ENCODE measurements at regions not wholly inside any gene's neighbourhood (a gene's known extent, or its start where the extent isn't known, plus 50 kb on each side); places are given as distances from the start of the nearest gene placed in this dataset.

- H3K27ac ChIP-seq (ENCODE audit: low read depth, low read length) = no peak overlapping the region
- H3K27me3 ChIP-seq (ENCODE audit: insufficient read depth, low read length, poor library complexity, severe bottlenecking) = no peaks in the 10 kb centered on the region
- no peaks in the 10 kb centered on the region for H3K9me3 Mint-ChIP-seq
- H3K36me3 Mint-ChIP-seq = no peaks in the 10 kb centered on the region
- no peak overlapping the region for H3K4me3 Mint-ChIP-seq
- ChIA-PET CTCF (no interaction called here), POLR2A (no interaction called here)
- H3K4me1 ChIP-seq (ENCODE audit: insufficient read depth, low read length) = no peaks in the 10 kb centered on the region
- no peaks in the 10 kb centered on the region for H3K4me1 Mint-ChIP-seq
- peaks cover 12 to 32% of the 10 kb centered on the region in 2 donors for H3K27me3 Mint-ChIP-seq
- no peaks in the 10 kb centered on the region for H3K36me3 ChIP-seq (ENCODE audit: insufficient read depth, low read length)
- H3K4me3 ChIP-seq (ENCODE audit: low read length) = no peak overlapping the region
- no peak overlapping the region for H3K27ac Mint-ChIP-seq
- H3K9me3 ChIP-seq (ENCODE audit: low read length) = no peaks in the 10 kb centered on the region
- no peak for DNase-seq
Observed at GRCh38 chr13:31433746-31434145, 234.0 kb downstream of the B3GLCT start.

- H3K4me3 Mint-ChIP-seq = no peak overlapping the region
- no peaks in the 10 kb centered on the region for H3K4me1 ChIP-seq (ENCODE audit: insufficient read depth, low read length)
- DNase-seq = no peak
- POLR2A ChIA-PET = no interaction called here
- H3K4me3 ChIP-seq (ENCODE audit: low read length) = no peak overlapping the region
- no peaks in the 10 kb centered on the region for H3K9me3 ChIP-seq (ENCODE audit: low read length)
- no peaks in the 10 kb centered on the region for H3K27me3 ChIP-seq (ENCODE audit: insufficient read depth, low read length, poor library complexity, severe bottlenecking)
- H3K27ac Mint-ChIP-seq = no peak overlapping the region
- CTCF ChIA-PET = no interaction called here
- H3K36me3 ChIP-seq (ENCODE audit: insufficient read depth, low read length) = no peaks in the 10 kb centered on the region
- peaks cover 12 to 33% of the 10 kb centered on the region in 2 donors for H3K27me3 Mint-ChIP-seq
- H3K36me3 Mint-ChIP-seq = no peaks in the 10 kb centered on the region
- no peaks in the 10 kb centered on the region for H3K4me1 Mint-ChIP-seq
- no peak overlapping the region for H3K27ac ChIP-seq (ENCODE audit: low read depth, low read length)
- no peaks in the 10 kb centered on the region for H3K9me3 Mint-ChIP-seq
Observed at GRCh38 chr13:31434613-31435012, 234.8 kb downstream of the B3GLCT start.

GRCh38 chr13:31435536-31435935 lies 235.8 kb downstream of the B3GLCT start:
- DNase-seq = no peak
- CTCF ChIA-PET = no interaction called here
- no peaks in the 10 kb centered on the region for H3K36me3 Mint-ChIP-seq
- H3K27me3 Mint-ChIP-seq = peaks cover 10 to 31% of the 10 kb centered on the region in 2 donors
- no peaks in the 10 kb centered on the region for H3K9me3 Mint-ChIP-seq
- Histone ChIP-seq H3K36me3 (ENCODE audit: insufficient read depth, low read length) (no peaks in the 10 kb centered on the region), H3K9me3 (ENCODE audit: low read length) (no peaks in the 10 kb centered on the region), H3K27ac (ENCODE audit: low read depth, low read length) (no peak overlapping the region), H3K4me1 (ENCODE audit: insufficient read depth, low read length) (no peaks in the 10 kb centered on the region), H3K4me3 (ENCODE audit: low read length) (no peak overlapping the region), H3K27me3 (ENCODE audit: insufficient read depth, low read length, poor library complexity, severe bottlenecking) (no peaks in the 10 kb centered on the region)
- no peak overlapping the region for H3K4me3 Mint-ChIP-seq
- no peaks in the 10 kb centered on the region for H3K4me1 Mint-ChIP-seq
- POLR2A ChIA-PET = no interaction called here
- H3K27ac Mint-ChIP-seq = no peak overlapping the region

- ChIA-PET CTCF (no interaction called here), POLR2A (no interaction called here)
Observed at GRCh38 chr13:31436478-31436877, 236.7 kb downstream of the B3GLCT start.

GRCh38 chr13:31437975-31438374 lies 238.2 kb downstream of the B3GLCT start:
- POLR2A ChIA-PET = no interaction called here
- CTCF ChIA-PET = no interaction called here
- Histone ChIP-seq H3K27ac (ENCODE audit: low read depth, low read length) (no peak overlapping the region), H3K4me1 (ENCODE audit: insufficient read depth, low read length) (no peaks in the 10 kb centered on the region), H3K9me3 (ENCODE audit: low read length) (no peaks in the 10 kb centered on the region), H3K27me3 (ENCODE audit: insufficient read depth, low read length, poor library complexity, severe bottlenecking) (no peaks in the 10 kb centered on the region), H3K36me3 (ENCODE audit: insufficient read depth, low read length) (no peaks in the 10 kb centered on the region), H3K4me3 (ENCODE audit: low read length) (no peak overlapping the region)
- Mint-ChIP-seq H3K9me3 (no peaks in the 10 kb centered on the region), H3K4me3 (no peak overlapping the region), H3K27ac (no peak overlapping the region), H3K4me1 (no peaks in the 10 kb centered on the region), H3K27me3 (peaks cover 10 to 34% of the 10 kb centered on the region in 2 donors), H3K36me3 (no peaks in the 10 kb centered on the region)
- DNase-seq = no peak

More at GRCh38 chr13:31436478-31436877, 236.7 kb downstream of the B3GLCT start:
- H3K4me3 ChIP-seq (ENCODE audit: low read length) = no peak overlapping the region
- no peak overlapping the region for H3K27ac ChIP-seq (ENCODE audit: low read depth, low read length)
- H3K4me3 Mint-ChIP-seq = no peak overlapping the region
- no peaks in the 10 kb centered on the region for H3K4me1 ChIP-seq (ENCODE audit: insufficient read depth, low read length)
- no peaks in the 10 kb centered on the region for H3K27me3 ChIP-seq (ENCODE audit: insufficient read depth, low read length, poor library complexity, severe bottlenecking)
- no peaks in the 10 kb centered on the region for H3K4me1 Mint-ChIP-seq
- H3K9me3 ChIP-seq (ENCODE audit: low read length) = no peaks in the 10 kb centered on the region
- no peaks in the 10 kb centered on the region for H3K36me3 Mint-ChIP-seq
- no peak for DNase-seq
- no peaks in the 10 kb centered on the region for H3K9me3 Mint-ChIP-seq
- H3K27ac Mint-ChIP-seq = peak overlapping the region in 1 of 8 donors; percentile 37
- peaks cover 10 to 27% of the 10 kb centered on the region in 2 donors for H3K27me3 Mint-ChIP-seq
- no peaks in the 10 kb centered on the region for H3K36me3 ChIP-seq (ENCODE audit: insufficient read depth, low read length)

- Histone ChIP-seq H3K9me3 (ENCODE audit: low read length) (no peaks in the 10 kb centered on the region), H3K36me3 (ENCODE audit: insufficient read depth, low read length) (no peaks in the 10 kb centered on the region), H3K4me1 (ENCODE audit: insufficient read depth, low read length) (no peaks in the 10 kb centered on the region), H3K27me3 (ENCODE audit: insufficient read depth, low read length, poor library complexity, severe bottlenecking) (no peaks in the 10 kb centered on the region), H3K4me3 (ENCODE audit: low read length) (no peak overlapping the region), H3K27ac (ENCODE audit: low read depth, low read length) (no peak overlapping the region)
- no peak for DNase-seq
- Mint-ChIP-seq H3K27me3 (peaks cover 10 to 34% of the 10 kb centered on the region in 2 donors), H3K4me1 (no peaks in the 10 kb centered on the region), H3K27ac (no peak overlapping the region), H3K9me3 (no peaks in the 10 kb centered on the region), H3K36me3 (no peaks in the 10 kb centered on the region), H3K4me3 (no peak overlapping the region)
- POLR2A ChIA-PET = no interaction called here
- CTCF ChIA-PET = no interaction called here
Observed at GRCh38 chr13:31440132-31440531, 240.4 kb downstream of the B3GLCT start.

- no peaks in the 10 kb centered on the region for H3K4me1 Mint-ChIP-seq
- ChIA-PET CTCF (no interaction called here), POLR2A (no interaction called here)
- H3K4me1 ChIP-seq (ENCODE audit: insufficient read depth, low read length) = no peaks in the 10 kb centered on the region
- no peaks in the 10 kb centered on the region for H3K9me3 Mint-ChIP-seq
- no peaks in the 10 kb centered on the region for H3K36me3 Mint-ChIP-seq
- H3K27ac Mint-ChIP-seq = no peak overlapping the region
- H3K27me3 ChIP-seq (ENCODE audit: insufficient read depth, low read length, poor library complexity, severe bottlenecking) = no peaks in the 10 kb centered on the region
- H3K36me3 ChIP-seq (ENCODE audit: insufficient read depth, low read length) = no peaks in the 10 kb centered on the region
- no peaks in the 10 kb centered on the region for H3K9me3 ChIP-seq (ENCODE audit: low read length)
- no peak overlapping the region for H3K4me3 Mint-ChIP-seq
- no peak for DNase-seq
- H3K27me3 Mint-ChIP-seq = peaks cover 8 to 26% of the 10 kb centered on the region in 2 donors
- no peak overlapping the region for H3K4me3 ChIP-seq (ENCODE audit: low read length)
- no peak overlapping the region for H3K27ac ChIP-seq (ENCODE audit: low read depth, low read length)
Observed at GRCh38 chr13:31441800-31442510, 242.2 kb downstream of the B3GLCT start.

- Histone ChIP-seq H3K27me3 (ENCODE audit: insufficient read depth, low read length, poor library complexity, severe bottlenecking) (no peaks in the 10 kb centered on the region), H3K4me1 (ENCODE audit: insufficient read depth, low read length) (no peaks in the 10 kb centered on the region), H3K27ac (ENCODE audit: low read depth, low read length) (no peak overlapping the region), H3K4me3 (ENCODE audit: low read length) (no peak overlapping the region), H3K36me3 (ENCODE audit: insufficient read depth, low read length) (no peaks in the 10 kb centered on the region), H3K9me3 (ENCODE audit: low read length) (no peaks in the 10 kb centered on the region)
- CTCF ChIA-PET = no interaction called here
- H3K4me1 Mint-ChIP-seq = no peaks in the 10 kb centered on the region
- no peak overlapping the region for H3K27ac Mint-ChIP-seq
- H3K36me3 Mint-ChIP-seq = no peaks in the 10 kb centered on the region
- peaks cover 8 to 21% of the 10 kb centered on the region in 2 donors for H3K27me3 Mint-ChIP-seq
- DNase-seq = no peak
- POLR2A ChIA-PET = no interaction called here
- no peaks in the 10 kb centered on the region for H3K9me3 Mint-ChIP-seq
- H3K4me3 Mint-ChIP-seq = no peak overlapping the region
Observed at GRCh38 chr13:31442571-31442970, 242.8 kb downstream of the B3GLCT start.

Data from CD8-positive, alpha-beta memory T cell (primary cell).